ENCODE measurements at regions not wholly inside any gene's neighbourhood (a gene's known extent, or its start where the extent isn't known, plus 50 kb on each side); places are given as distances from the start of the nearest gene placed in this dataset.

GRCh38 chr1:198889101-198889500 is 250.3 kb downstream of the PTPRC start:
- no peak for TF ChIP-seq CTCF (IDR thresholded peaks at IDR 0.05)
- no peak for TF ChIP-seq POLR2A (IDR thresholded peaks at IDR 0.05)
- no peak for TF ChIP-seq POLR2AphosphoS5 (IDR thresholded peaks at IDR 0.05)
- no peak for TF ChIP-seq EP300 (IDR thresholded peaks at IDR 0.05)

Data from suprapubic skin (tissue), 4 donors.